C4-2B (cell line): ENCODE measurements at regions not wholly inside any gene's neighbourhood (a gene's known extent, or its start where the extent isn't known, plus 50 kb on each side); places are given as distances from the start of the nearest gene placed in this dataset.

Experiments
- H3K27ac ChIP-seq: fragments of 450-650 bp; 2 replicates; pipeline ENCODE4 v1.5.1; 2017
- ZFX ChIP-seq: fragments of 450-650 bp; IDR thresholded peaks from 2 replicates; pipeline ENCODE4 v1.6.1; 2017
- TF ChIP-seq, protein P1 (sequence below): fragments of 450-650 bp; conservative IDR thresholded peaks from 2 replicates; pipeline ENCODE4 v1.5.1; 2017; ENCODE audit warnings: mild to moderate bottlenecking

DNA sequence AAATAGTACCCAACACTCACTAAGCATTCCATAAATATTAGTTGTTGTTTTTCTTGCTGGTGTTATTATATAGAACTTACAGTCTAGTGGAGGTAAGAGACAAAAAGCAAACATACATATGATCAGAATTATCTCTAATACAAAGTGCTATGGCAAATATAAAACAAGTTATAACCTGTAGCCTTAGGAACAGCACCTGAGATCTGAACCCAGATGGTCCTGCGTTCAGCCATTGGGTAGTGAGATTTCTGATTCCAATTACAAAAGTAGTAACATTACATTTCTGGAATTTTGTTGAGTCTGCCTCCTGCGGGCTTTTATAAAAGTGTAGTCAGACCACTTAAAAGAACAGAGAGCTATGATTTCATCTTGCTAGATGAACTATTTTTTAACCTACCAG lies 242.9 kb upstream of the ZNF462 start:
- no peak overlapping the region for H3K27ac ChIP-seq
- TF ChIP-seq, protein P1, sequence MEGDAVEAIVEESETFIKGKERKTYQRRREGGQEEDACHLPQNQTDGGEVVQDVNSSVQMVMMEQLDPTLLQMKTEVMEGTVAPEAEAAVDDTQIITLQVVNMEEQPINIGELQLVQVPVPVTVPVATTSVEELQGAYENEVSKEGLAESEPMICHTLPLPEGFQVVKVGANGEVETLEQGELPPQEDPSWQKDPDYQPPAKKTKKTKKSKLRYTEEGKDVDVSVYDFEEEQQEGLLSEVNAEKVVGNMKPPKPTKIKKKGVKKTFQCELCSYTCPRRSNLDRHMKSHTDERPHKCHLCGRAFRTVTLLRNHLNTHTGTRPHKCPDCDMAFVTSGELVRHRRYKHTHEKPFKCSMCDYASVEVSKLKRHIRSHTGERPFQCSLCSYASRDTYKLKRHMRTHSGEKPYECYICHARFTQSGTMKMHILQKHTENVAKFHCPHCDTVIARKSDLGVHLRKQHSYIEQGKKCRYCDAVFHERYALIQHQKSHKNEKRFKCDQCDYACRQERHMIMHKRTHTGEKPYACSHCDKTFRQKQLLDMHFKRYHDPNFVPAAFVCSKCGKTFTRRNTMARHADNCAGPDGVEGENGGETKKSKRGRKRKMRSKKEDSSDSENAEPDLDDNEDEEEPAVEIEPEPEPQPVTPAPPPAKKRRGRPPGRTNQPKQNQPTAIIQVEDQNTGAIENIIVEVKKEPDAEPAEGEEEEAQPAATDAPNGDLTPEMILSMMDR = no peak
- no peak for TF ChIP-seq ZFX

DNA sequence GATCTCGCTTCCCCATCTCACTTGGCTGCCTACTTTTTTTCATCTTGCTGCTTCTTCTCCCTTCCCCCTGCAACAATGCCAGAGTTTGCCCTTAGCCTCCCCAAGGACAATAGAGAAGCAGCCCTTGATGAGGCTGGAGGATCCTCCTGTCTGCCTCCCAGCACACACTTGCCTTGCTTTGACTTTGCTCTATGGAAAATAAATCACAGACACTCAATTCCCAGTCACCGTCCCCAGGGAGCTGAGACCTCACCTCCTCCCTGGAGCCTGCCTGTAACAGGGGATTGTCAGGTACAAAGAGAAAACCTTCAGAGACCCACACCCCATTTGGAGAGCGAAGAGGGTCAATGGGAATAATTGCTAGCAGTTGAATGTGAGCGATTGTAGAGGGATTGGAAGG lies 242.1 kb upstream of the ZNF462 start:
- TF ChIP-seq, protein P1 = no peak
- TF ChIP-seq ZFX = no peak
- H3K27ac ChIP-seq = no peak overlapping the region

DNA sequence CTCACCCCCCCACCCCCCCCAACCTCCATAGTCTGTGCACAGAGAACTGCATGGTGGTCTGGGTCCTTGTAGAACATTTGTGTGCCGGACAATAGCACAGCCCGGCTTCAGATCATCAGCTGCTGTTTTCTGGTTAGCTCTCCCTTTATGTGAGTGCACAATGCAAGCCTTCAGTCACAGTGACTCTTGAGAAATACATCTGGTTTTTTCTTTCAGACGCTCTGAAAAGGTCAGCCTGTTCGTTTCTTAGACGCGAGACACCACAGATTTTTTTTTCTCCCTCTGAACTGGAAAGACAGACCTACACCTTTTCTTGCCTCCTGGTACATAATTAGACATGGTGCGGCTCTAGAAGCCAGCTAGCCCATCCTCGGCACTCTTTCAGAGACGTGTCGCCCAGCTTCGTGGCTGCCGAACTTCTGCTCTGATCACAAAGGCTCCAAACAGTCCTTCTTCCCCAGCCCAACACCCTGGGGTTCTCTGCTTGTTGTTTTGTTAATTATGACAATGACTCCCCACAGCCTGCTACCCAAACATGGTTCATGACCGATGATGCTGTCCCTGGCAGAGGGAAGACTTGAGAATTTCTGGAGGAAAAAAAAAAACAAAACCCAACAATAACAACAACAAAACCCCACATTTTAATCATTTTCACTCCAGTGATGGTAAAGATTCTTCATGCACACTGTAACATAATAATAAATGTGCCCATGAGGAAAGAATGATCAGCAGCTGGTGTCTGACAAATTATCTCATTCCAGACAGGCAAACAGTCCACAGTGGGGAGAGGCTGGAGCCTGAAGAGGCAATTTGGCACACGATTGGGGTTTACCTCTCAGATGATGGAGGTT lies 241.4 kb upstream of the ZNF462 start:
- TF ChIP-seq, protein P1 = no peak
- TF ChIP-seq ZFX = no peak
- no peak overlapping the region for H3K27ac ChIP-seq

- no peak for TF ChIP-seq ZFX
- TF ChIP-seq, protein P1 = no peak
- no peak overlapping the region for H3K27ac ChIP-seq
These were observed 240.8 kb upstream of the ZNF462 start for GRCh38 chr9:106622164-106622487.

DNA sequence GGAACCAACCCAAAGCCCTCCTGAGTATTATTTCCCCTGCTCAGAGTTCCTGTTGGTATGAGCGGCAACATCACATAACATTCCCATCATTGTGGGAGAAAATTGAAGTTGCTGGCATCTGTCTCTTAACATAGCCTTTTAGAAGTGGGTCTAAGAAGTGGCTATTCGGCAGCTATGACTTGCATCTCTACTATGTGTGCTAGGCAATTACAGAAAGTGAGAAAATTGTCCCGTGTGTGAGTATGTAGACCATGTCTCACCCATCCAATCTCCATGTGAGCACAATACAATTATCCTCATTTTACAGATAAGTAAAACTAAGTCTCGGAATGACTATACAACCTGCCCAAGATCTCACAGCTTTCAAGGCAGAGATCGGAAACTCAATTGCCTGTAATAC lies 239.4 kb upstream of the ZNF462 start:
- TF ChIP-seq, protein P1 = no peak
- TF ChIP-seq ZFX = no peak
- H3K27ac ChIP-seq = no peak overlapping the region

DNA sequence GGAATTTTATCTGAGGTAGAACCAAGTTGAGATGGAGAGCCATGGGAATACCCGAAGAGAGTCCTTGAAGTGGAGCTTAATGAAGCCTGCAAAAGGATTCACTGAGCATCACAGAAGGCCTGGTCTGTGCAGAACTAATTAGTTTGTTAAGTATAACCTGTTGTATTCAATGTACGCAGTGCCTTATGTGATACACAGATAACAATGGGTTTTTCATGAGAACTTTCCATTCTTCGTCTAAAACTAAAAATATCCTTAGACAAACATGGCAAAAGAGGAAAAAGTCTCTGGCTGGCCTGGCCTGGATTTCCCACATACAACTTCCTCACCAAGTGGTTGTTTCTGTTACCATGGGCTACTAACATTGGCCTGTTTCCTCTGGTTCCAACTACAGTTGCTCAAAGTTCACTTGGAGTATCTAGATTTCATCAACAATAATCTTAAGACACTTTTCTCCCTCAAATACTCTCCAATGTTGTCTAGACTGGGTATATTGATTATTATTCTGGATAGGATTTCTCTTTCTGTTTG lies 237.6 kb upstream of the ZNF462 start:
- no peak overlapping the region for H3K27ac ChIP-seq
- TF ChIP-seq, protein P1 = no peak
- TF ChIP-seq ZFX = no peak

DNA sequence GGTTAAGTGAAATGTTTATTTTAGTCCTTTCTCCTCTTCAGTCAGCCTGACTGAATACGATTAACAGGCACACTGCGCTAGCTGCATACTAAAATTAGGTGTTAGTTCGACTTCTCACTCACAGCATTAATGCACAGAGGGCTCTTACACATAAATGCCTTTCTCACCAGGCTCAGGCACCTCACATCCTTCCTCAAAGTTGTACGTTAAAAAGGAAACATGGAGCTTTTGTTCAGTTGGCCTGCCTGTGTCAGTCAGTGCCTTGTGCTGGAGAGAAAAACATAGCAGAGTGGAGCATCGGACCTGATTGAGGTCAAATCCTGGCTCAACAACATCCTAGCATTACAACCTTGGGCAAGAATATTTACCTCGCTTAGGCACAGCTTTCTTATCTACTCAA lies 236.0 kb upstream of the ZNF462 start:
- TF ChIP-seq, protein P1 = no peak
- no peak for TF ChIP-seq ZFX
- no peak overlapping the region for H3K27ac ChIP-seq
